SK-N-SH (cell line): ENCODE measurements at regions not wholly inside any gene's neighbourhood (a gene's known extent, or its start where the extent isn't known, plus 50 kb on each side); places are given as distances from the start of the nearest gene placed in this dataset.

Source experiments
- CHD2 ChIP-seq: fragments of 150-350 bp; IDR thresholded peaks from 2 replicates; pipeline ENCODE4 v1.6.1; 2018; ENCODE audit warnings: low read length; ENCODE audit not compliant: partially characterized antibody
- MXI1 ChIP-seq: IDR thresholded peaks from 2 replicates; pipeline ENCODE4 v1.6.1; 2012; ENCODE audit warnings: mild to moderate bottlenecking, low read depth, low read length, improper control_type of control experiment
- POLR2AphosphoS5 ChIP-seq: IDR thresholded peaks from 2 replicates; pipeline ENCODE4 v1.6.1; 2012; ENCODE audit warnings: low read depth, low read length
- RAD21 ChIP-seq: IDR thresholded peaks from 2 replicates; pipeline ENCODE4 v1.6.1; 2012; ENCODE audit warnings: mild to moderate bottlenecking, low read length
- TAF1 ChIP-seq: IDR thresholded peaks from 2 replicates; pipeline ENCODE4 v1.6.1; 2012; ENCODE audit warnings: low read depth, mild to moderate bottlenecking, low read length, moderate library complexity, borderline replicate concordance
- YY1 ChIP-seq: IDR thresholded peaks from 2 replicates; pipeline ENCODE4 v1.4.0; 2012; ENCODE audit warnings: low read depth, mild to moderate bottlenecking
- TF ChIP-seq, protein P1 (sequence below): fragments of 200-600 bp; sonication (generic); IDR thresholded peaks from 2 replicates; pipeline ENCODE4 v1.6.1; 2017; ENCODE audit warnings: antibody characterized with exemption, mild to moderate bottlenecking, moderate library complexity
- TF ChIP-seq, protein P2 (sequence below): IDR thresholded peaks from 2 replicates; pipeline ENCODE4 v1.6.1; 2012; ENCODE audit warnings: mild to moderate bottlenecking, low read depth, low read length, moderate library complexity
- TF ChIP-seq, protein P3 (sequence below): IDR thresholded peaks from 2 replicates; pipeline ENCODE4 v1.4.0; 2012; ENCODE audit warnings: low read depth

DNA sequence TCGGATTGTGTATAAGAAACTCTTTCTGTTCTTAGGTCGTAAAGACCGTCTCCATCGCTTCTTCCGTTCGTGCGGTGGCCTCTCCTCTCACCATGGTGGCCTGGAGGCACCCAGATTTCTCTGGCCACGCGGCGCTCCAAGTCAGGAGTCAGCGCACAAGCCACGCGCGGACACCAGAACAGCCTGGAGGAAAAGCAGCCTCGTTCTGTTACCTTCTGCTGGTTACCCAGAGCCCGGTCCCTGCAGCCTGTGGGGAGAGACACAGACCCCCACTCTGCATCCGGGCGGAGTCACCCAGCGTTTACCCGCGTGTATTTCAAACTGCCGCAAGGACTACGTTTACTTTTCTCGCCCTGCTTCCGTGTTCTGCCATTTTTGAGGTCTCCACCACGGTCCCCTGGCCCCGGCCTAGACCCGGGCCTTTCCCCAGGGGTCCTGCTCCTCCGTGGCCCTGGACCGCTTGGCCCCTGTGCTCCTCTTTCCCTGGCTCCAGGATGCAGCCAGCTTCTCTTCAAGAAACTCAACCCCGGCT is 776.1 kb downstream of the BRD1 start:
- TF ChIP-seq CHD2 = no peak
- TF ChIP-seq, protein P1, sequence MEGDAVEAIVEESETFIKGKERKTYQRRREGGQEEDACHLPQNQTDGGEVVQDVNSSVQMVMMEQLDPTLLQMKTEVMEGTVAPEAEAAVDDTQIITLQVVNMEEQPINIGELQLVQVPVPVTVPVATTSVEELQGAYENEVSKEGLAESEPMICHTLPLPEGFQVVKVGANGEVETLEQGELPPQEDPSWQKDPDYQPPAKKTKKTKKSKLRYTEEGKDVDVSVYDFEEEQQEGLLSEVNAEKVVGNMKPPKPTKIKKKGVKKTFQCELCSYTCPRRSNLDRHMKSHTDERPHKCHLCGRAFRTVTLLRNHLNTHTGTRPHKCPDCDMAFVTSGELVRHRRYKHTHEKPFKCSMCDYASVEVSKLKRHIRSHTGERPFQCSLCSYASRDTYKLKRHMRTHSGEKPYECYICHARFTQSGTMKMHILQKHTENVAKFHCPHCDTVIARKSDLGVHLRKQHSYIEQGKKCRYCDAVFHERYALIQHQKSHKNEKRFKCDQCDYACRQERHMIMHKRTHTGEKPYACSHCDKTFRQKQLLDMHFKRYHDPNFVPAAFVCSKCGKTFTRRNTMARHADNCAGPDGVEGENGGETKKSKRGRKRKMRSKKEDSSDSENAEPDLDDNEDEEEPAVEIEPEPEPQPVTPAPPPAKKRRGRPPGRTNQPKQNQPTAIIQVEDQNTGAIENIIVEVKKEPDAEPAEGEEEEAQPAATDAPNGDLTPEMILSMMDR = no peak
- TF ChIP-seq YY1 = no peak
- TF ChIP-seq POLR2AphosphoS5 = no peak
- TF ChIP-seq RAD21 = no peak
- TF ChIP-seq, protein P2, sequence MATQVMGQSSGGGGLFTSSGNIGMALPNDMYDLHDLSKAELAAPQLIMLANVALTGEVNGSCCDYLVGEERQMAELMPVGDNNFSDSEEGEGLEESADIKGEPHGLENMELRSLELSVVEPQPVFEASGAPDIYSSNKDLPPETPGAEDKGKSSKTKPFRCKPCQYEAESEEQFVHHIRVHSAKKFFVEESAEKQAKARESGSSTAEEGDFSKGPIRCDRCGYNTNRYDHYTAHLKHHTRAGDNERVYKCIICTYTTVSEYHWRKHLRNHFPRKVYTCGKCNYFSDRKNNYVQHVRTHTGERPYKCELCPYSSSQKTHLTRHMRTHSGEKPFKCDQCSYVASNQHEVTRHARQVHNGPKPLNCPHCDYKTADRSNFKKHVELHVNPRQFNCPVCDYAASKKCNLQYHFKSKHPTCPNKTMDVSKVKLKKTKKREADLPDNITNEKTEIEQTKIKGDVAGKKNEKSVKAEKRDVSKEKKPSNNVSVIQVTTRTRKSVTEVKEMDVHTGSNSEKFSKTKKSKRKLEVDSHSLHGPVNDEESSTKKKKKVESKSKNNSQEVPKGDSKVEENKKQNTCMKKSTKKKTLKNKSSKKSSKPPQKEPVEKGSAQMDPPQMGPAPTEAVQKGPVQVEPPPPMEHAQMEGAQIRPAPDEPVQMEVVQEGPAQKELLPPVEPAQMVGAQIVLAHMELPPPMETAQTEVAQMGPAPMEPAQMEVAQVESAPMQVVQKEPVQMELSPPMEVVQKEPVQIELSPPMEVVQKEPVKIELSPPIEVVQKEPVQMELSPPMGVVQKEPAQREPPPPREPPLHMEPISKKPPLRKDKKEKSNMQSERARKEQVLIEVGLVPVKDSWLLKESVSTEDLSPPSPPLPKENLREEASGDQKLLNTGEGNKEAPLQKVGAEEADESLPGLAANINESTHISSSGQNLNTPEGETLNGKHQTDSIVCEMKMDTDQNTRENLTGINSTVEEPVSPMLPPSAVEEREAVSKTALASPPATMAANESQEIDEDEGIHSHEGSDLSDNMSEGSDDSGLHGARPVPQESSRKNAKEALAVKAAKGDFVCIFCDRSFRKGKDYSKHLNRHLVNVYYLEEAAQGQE = no peak
- no peak for TF ChIP-seq TAF1
- TF ChIP-seq, protein P3, sequence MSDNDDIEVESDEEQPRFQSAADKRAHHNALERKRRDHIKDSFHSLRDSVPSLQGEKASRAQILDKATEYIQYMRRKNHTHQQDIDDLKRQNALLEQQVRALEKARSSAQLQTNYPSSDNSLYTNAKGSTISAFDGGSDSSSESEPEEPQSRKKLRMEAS = no peak
- no peak for TF ChIP-seq MXI1
